ENCODE measurements at regions not wholly inside any gene's neighbourhood (a gene's known extent, or its start where the extent isn't known, plus 50 kb on each side); places are given as distances from the start of the nearest gene placed in this dataset.

DNA sequence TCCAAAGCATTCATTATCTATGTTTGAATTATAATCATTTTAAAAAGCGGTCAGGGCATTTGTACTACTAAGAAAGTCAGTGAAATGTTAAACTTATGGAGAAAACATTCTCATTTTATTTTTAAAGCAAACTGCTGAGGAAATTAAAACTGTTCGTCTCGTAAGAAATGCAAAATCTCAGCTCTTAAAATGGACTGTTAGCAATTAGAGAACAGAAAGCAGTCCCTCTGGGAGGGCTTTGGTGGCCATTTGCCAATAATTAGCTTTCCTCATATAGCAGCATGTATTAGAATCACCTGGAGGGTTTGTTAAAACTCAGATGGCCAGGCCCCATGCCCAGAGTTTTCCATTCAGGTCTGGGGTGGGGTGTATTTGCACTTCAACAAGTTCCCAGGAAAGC lies 120.7 kb upstream of the RASEF start:
- no peak overlapping the region for H3K27ac ChIP-seq
- no peaks in the 10 kb centered on the region for H3K36me3 ChIP-seq (replicated peaks in 1 of 2)
- 73 to 80% (median 75%) methylated on average over 3 of the region's 3 CpGs for WGBS, 4 donors
- no peak for DNase-seq
- H3K9me3 ChIP-seq (replicated peaks in 1 of 3): no peaks in the 10 kb centered on the region
- no peak for TF ChIP-seq CTCF (IDR thresholded peaks at IDR 0.05)
- TF ChIP-seq POLR2A (IDR thresholded peaks at IDR 0.05): no peak
- intact Hi-C loops (cut with DNase I): no loop called here
- no peaks in the 10 kb centered on the region for H3K27me3 ChIP-seq
- H3K4me3 ChIP-seq: no peak overlapping the region
- H3K4me1 ChIP-seq (replicated peaks in 1 of 2): no peaks in the 10 kb centered on the region

GRCh38 chr9:83182071-83182470 lies 119.1 kb upstream of the RASEF start:
- no peaks in the 10 kb centered on the region for H3K4me1 ChIP-seq (replicated peaks in 1 of 2)
- no peaks in the 10 kb centered on the region for H3K36me3 ChIP-seq (replicated peaks in 1 of 2)
- no peak overlapping the region for H3K4me3 ChIP-seq
- no peaks in the 10 kb centered on the region for H3K27me3 ChIP-seq
- no peak for DNase-seq
- WGBS, 4 donors: 71 to 90% (median 83%) methylated on average over 3 of the region's 3 CpGs
- no peak overlapping the region for H3K27ac ChIP-seq
- no peaks in the 10 kb centered on the region for H3K9me3 ChIP-seq (replicated peaks in 1 of 3)
- intact Hi-C loops (cut with DNase I): no loop called here
- TF ChIP-seq POLR2A (IDR thresholded peaks at IDR 0.05) (no peak), CTCF (IDR thresholded peaks at IDR 0.05) (no peak)

DNA sequence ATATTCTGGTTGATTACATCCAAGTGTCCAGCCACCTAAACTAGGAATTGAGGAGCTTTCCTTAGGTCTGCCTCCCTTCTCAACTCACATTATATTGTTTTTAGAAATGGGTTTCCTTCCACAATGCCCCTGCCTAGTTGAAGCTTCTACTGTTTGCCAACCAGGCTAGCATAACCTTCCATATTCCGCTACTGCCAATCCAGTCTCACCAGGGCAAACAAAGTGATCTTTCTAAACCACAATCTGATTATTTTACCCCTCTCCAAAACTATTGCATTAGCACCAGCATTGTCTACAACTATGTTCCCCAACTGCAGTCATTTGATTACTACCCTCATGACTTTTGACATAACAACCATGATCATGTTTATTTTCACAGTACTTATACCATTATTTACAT lies 115.8 kb upstream of the RASEF start:
- no peaks in the 10 kb centered on the region for H3K36me3 ChIP-seq (replicated peaks in 1 of 2)
- intact Hi-C loops (cut with DNase I): no loop called here
- no peaks in the 10 kb centered on the region for H3K27me3 ChIP-seq
- TF ChIP-seq POLR2A (IDR thresholded peaks at IDR 0.05): no peak
- no peak for TF ChIP-seq CTCF (IDR thresholded peaks at IDR 0.05)
- 97 to 100% (median 98%) methylated on average over 1 of the region's 1 CpG for WGBS, 4 donors
- no peak for DNase-seq
- H3K27ac ChIP-seq: no peak overlapping the region
- H3K9me3 ChIP-seq (replicated peaks in 1 of 3): no peaks in the 10 kb centered on the region
- no peak overlapping the region for H3K4me3 ChIP-seq
- no peaks in the 10 kb centered on the region for H3K4me1 ChIP-seq (replicated peaks in 1 of 2)

GRCh38 chr9:83177747-83178146 lies 114.8 kb upstream of the RASEF start:
- WGBS, 4 donors: 83 to 100% (median 91%) methylated on average over 3 of the region's 3 CpGs
- H3K27me3 ChIP-seq: no peaks in the 10 kb centered on the region
- H3K27ac ChIP-seq: no peak overlapping the region
- no peak overlapping the region for H3K4me3 ChIP-seq
- no peak for DNase-seq
- TF ChIP-seq POLR2A (IDR thresholded peaks at IDR 0.05) (no peak), CTCF (IDR thresholded peaks at IDR 0.05) (no peak)
- no peaks in the 10 kb centered on the region for H3K4me1 ChIP-seq (replicated peaks in 1 of 2)
- H3K9me3 ChIP-seq (replicated peaks in 1 of 3): peaks cover 0 to 7% (median 0%) of the 10 kb centered on the region in 3 donors
- no peaks in the 10 kb centered on the region for H3K36me3 ChIP-seq (replicated peaks in 1 of 2)
- intact Hi-C loops (cut with DNase I): no loop called here

Data from adrenal gland (tissue), 9 donors.